Parathyroid adenoma (tissue), 2 donors: ENCODE measurements at regions not wholly inside any gene's neighbourhood (a gene's known extent, or its start where the extent isn't known, plus 50 kb on each side); places are given as distances from the start of the nearest gene placed in this dataset.

Source experiments
- H2AFZ ChIP-seq: fragments of 300-600 bp; sonication (generic); one replicate; pipeline ENCODE4 v1.7.0; 2017; ENCODE audit warnings: antibody characterized with exemption, mild to moderate bottlenecking
- H3K27ac ChIP-seq: fragments of 300-600 bp; sonication (generic); one replicate; pipeline ENCODE4 v1.7.0; 2017
- H3K27me3 ChIP-seq: fragments of 300-600 bp; sonication (generic); one replicate; pipeline ENCODE4 v1.7.0; 2017; ENCODE audit warnings: low read length; ENCODE audit not compliant: control insufficient read depth, insufficient read depth
- H3K36me3 ChIP-seq: fragments of 300-600 bp; sonication (generic); one replicate; pipeline ENCODE4 v1.7.0; 2017; ENCODE audit warnings: low read length; ENCODE audit not compliant: control insufficient read depth, insufficient read depth
- H3K4me1 ChIP-seq: fragments of 300-600 bp; sonication (generic); one replicate; pipeline ENCODE4 v1.7.0; 2017; ENCODE audit warnings: control low read depth
- H3K4me2 ChIP-seq: fragments of 300-600 bp; sonication (generic); one replicate; pipeline ENCODE4 v1.7.0; 2017; ENCODE audit warnings: low read length
- H3K4me3 ChIP-seq: fragments of 300-600 bp; sonication (generic); one replicate; pipeline ENCODE4 v1.7.0; 2017; ENCODE audit warnings: low read depth, low read length
- H3K79me2 ChIP-seq: fragments of 300-600 bp; sonication (generic); one replicate; pipeline ENCODE4 v1.7.0; 2017; ENCODE audit warnings: control low read depth
- H3K9ac ChIP-seq: fragments of 300-600 bp; sonication (generic); one replicate; pipeline ENCODE4 v1.7.0; 2017; ENCODE audit warnings: mild to moderate bottlenecking
- H3K9me3 ChIP-seq: fragments of 300-600 bp; sonication (generic); one replicate; pipeline ENCODE4 v1.7.0; 2017; ENCODE audit warnings: low read length; ENCODE audit not compliant: control insufficient read depth
- CTCF ChIP-seq: fragments of 300-600 bp; sonication (generic); IDR thresholded peaks from one replicate; pipeline ENCODE4 v1.7.0; 2017; ENCODE audit warnings: antibody characterized with exemption, mild to moderate bottlenecking
- donor health status: primary hyperparathyroidism.

GRCh38 chr16:5838071-5838470 is 740.5 kb upstream of the EEF2KMT start:
- no peak overlapping the region for H3K4me2 ChIP-seq
- H3K79me2 ChIP-seq: no peaks in the 10 kb centered on the region
- no peak overlapping the region for H3K27ac ChIP-seq
- no peak overlapping the region for H2AFZ ChIP-seq
- no peak overlapping the region for H3K9ac ChIP-seq
- no peak overlapping the region for H3K4me3 ChIP-seq
- H3K36me3 ChIP-seq: no peaks in the 10 kb centered on the region
- H3K4me1 ChIP-seq: no peaks in the 10 kb centered on the region
- H3K27me3 ChIP-seq: no peaks in the 10 kb centered on the region
- no peaks in the 10 kb centered on the region for H3K9me3 ChIP-seq
- no peak for TF ChIP-seq CTCF

- H3K36me3 ChIP-seq: no peaks in the 10 kb centered on the region
- H3K27ac ChIP-seq: no peak overlapping the region
- no peaks in the 10 kb centered on the region for H3K9me3 ChIP-seq
- H3K79me2 ChIP-seq: no peaks in the 10 kb centered on the region
- no peak overlapping the region for H3K4me3 ChIP-seq
- no peak overlapping the region for H2AFZ ChIP-seq
- no peaks in the 10 kb centered on the region for H3K4me1 ChIP-seq
- H3K9ac ChIP-seq: no peak overlapping the region
- no peak for TF ChIP-seq CTCF
- no peaks in the 10 kb centered on the region for H3K27me3 ChIP-seq
- no peak overlapping the region for H3K4me2 ChIP-seq
These were observed 739.5 kb upstream of the EEF2KMT start for GRCh38 chr16:5837007-5837670.

DNA sequence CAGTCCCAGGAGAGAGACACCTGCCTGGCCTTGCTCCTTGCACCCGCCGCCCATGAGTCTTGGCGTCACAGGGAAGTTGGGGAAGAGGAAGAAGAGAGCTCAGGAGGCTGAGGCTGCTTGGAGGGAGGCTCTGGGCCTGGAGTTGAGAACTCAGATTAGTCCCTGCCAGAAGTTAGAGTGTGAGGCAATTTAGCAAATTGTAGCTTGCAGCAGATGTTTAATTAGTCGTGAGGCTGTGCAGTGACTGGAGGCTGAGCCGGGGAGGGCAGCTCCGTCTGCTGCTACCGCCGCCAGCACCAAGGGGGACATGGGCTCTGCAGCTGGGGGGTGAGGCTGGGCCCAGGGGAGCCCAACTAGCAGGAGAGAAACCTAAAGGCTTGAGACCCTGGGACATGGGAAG is 738.3 kb upstream of the EEF2KMT start:
- no peak for TF ChIP-seq CTCF
- no peaks in the 10 kb centered on the region for H3K9me3 ChIP-seq
- H3K4me2 ChIP-seq: no peak overlapping the region
- H3K4me1 ChIP-seq: no peaks in the 10 kb centered on the region
- H3K27me3 ChIP-seq: no peaks in the 10 kb centered on the region
- H3K9ac ChIP-seq: no peak overlapping the region
- H3K36me3 ChIP-seq: no peaks in the 10 kb centered on the region
- no peaks in the 10 kb centered on the region for H3K79me2 ChIP-seq
- no peak overlapping the region for H2AFZ ChIP-seq
- H3K4me3 ChIP-seq: no peak overlapping the region
- no peak overlapping the region for H3K27ac ChIP-seq

- no peak for TF ChIP-seq CTCF
- no peak overlapping the region for H3K27ac ChIP-seq
- H3K9ac ChIP-seq: no peak overlapping the region
- no peaks in the 10 kb centered on the region for H3K79me2 ChIP-seq
- H3K9me3 ChIP-seq: no peaks in the 10 kb centered on the region
- H3K36me3 ChIP-seq: no peaks in the 10 kb centered on the region
- H2AFZ ChIP-seq: no peak overlapping the region
- no peaks in the 10 kb centered on the region for H3K27me3 ChIP-seq
- no peak overlapping the region for H3K4me3 ChIP-seq
- no peak overlapping the region for H3K4me2 ChIP-seq
- no peaks in the 10 kb centered on the region for H3K4me1 ChIP-seq
These were observed 728.7 kb upstream of the EEF2KMT start for GRCh38 chr16:5826332-5826731.

- no peaks in the 10 kb centered on the region for H3K79me2 ChIP-seq
- H3K4me1 ChIP-seq: no peaks in the 10 kb centered on the region
- no peaks in the 10 kb centered on the region for H3K27me3 ChIP-seq
- H3K9me3 ChIP-seq: no peaks in the 10 kb centered on the region
- H3K4me3 ChIP-seq: no peak overlapping the region
- no peak overlapping the region for H2AFZ ChIP-seq
- no peak overlapping the region for H3K4me2 ChIP-seq
- H3K36me3 ChIP-seq: no peaks in the 10 kb centered on the region
- TF ChIP-seq CTCF: no peak
- no peak overlapping the region for H3K27ac ChIP-seq
- no peak overlapping the region for H3K9ac ChIP-seq
These were observed 722.9 kb upstream of the EEF2KMT start for GRCh38 chr16:5820472-5820871.
